ENCODE measurements at regions not wholly inside any gene's neighbourhood (a gene's known extent, or its start where the extent isn't known, plus 50 kb on each side); places are given as distances from the start of the nearest gene placed in this dataset.

DNA sequence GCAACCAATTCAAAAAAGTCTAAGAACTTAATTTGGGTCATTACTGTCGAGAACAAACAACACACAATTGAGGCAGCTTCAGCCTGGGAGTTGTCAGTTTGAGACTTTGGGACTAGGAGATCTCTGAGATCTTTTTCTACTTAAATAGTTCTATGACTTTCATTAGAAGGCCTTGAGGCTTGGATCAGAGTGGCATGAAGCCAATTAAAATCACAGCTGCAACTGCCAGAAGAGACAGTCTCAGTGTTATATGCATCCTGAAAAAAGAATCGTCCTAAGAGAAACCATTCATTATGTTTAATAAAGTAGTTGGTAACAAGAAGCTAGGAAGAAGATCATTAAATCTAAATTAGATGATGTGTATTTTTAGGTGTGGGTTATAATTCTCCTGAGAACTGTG lies 170.8 kb upstream of the RASSF8 start:
- Histone ChIP-seq H3K4me3 (no peak overlapping the region), H3K27me3 (no peaks in the 10 kb centered on the region), H3K36me3 (no peaks in the 10 kb centered on the region), H3K9ac (no peak overlapping the region), H3K4me2 (no peak overlapping the region), H4K20me1 (no peaks in the 10 kb centered on the region), H3K27ac (no peak overlapping the region), H3K9me3 (replicated peaks in 1 of 11) (no peaks in the 10 kb centered on the region), H3K4me1 (peaks cover 0 to 9% (median 7%) of the 10 kb centered on the region in 10 experiments; a peak in 6 of 20 replicates)
- no peak for TF ChIP-seq Cebpa-rat (IDR thresholded peaks at IDR 0.05)

GRCh38 chr12:25788707-25789442 lies 169.6 kb upstream of the RASSF8 start:
- Histone ChIP-seq H3K27ac (no peak overlapping the region), H3K4me3 (no peak overlapping the region), H3K36me3 (no peaks in the 10 kb centered on the region), H4K20me1 (no peaks in the 10 kb centered on the region), H3K4me1 (peaks cover 0 to 9% (median 7%) of the 10 kb centered on the region in 10 experiments; a peak in 6 of 20 replicates), H3K27me3 (no peaks in the 10 kb centered on the region), H3K9ac (no peak overlapping the region), H3K9me3 (replicated peaks in 1 of 11) (no peaks in the 10 kb centered on the region), H3K4me2 (no peak overlapping the region)
- TF ChIP-seq Cebpa-rat (IDR thresholded peaks at IDR 0.05) = no peak

DNA sequence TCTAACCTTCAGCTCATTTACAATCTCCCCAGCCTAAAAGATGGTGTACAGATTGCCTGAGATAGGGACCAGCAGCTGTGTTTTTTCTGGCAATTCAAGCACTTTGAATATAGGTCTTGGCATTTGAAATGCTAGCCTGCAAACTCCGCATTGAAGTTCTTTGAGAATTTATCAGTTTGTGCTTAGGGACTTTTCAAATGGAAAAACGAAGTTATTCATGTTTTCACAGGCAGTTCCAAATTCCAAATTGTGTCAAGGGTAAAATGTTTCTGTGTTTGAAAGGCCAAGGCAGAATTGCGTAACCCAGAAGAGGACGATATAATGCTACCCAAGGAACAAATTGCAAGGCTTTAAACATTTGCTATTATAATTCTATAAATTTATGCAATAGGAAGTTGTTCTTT lies 168.9 kb upstream of the RASSF8 start:
- no peak overlapping the region for H3K27ac ChIP-seq

GRCh38 chr12:25792031-25792430 lies 166.5 kb upstream of the RASSF8 start:
- no peak overlapping the region for H3K4me2 ChIP-seq
- no peak overlapping the region for H3K4me3 ChIP-seq
- H4K20me1 ChIP-seq = no peaks in the 10 kb centered on the region
- H3K9ac ChIP-seq = no peak overlapping the region
- no peaks in the 10 kb centered on the region; a peak in 1 of 22 replicates for H3K27me3 ChIP-seq
- H3K4me1 ChIP-seq = no peaks in the 10 kb centered on the region
- no peak for TF ChIP-seq Cebpa-rat (IDR thresholded peaks at IDR 0.05)
- no peaks in the 10 kb centered on the region for H3K36me3 ChIP-seq
- no peaks in the 10 kb centered on the region for H3K9me3 ChIP-seq (replicated peaks in 1 of 11)
- no peak overlapping the region for H3K27ac ChIP-seq

More for the DNA sequence above, 168.9 kb upstream of the RASSF8 start:
- Histone ChIP-seq H3K4me1 (peaks cover 0 to 9% (median 7%) of the 10 kb centered on the region in 10 experiments; a peak in 6 of 20 replicates), H3K36me3 (no peaks in the 10 kb centered on the region), H4K20me1 (no peaks in the 10 kb centered on the region), H3K9me3 (replicated peaks in 1 of 11) (no peaks in the 10 kb centered on the region), H3K27me3 (no peaks in the 10 kb centered on the region), H3K4me3 (no peak overlapping the region), H3K4me2 (no peak overlapping the region), H3K9ac (no peak overlapping the region)
- peak in 5 of 11 experiments; percentile 20 to 61 (median 47); a peak in 3 of 22 replicates for TF ChIP-seq Cebpa-rat (IDR thresholded peaks at IDR 0.05)

GRCh38 chr12:25793196-25793595 lies 165.3 kb upstream of the RASSF8 start:
- Histone ChIP-seq H3K4me1 (no peaks in the 10 kb centered on the region), H3K4me2 (no peak overlapping the region), H3K9ac (no peak overlapping the region), H3K27ac (no peak overlapping the region), H3K4me3 (no peak overlapping the region), H3K27me3 (no peaks in the 10 kb centered on the region; a peak in 1 of 22 replicates), H3K36me3 (no peaks in the 10 kb centered on the region), H3K9me3 (replicated peaks in 1 of 11) (no peaks in the 10 kb centered on the region), H4K20me1 (no peaks in the 10 kb centered on the region)
- TF ChIP-seq Cebpa-rat (IDR thresholded peaks at IDR 0.05) = no peak

- Histone ChIP-seq H3K9ac (no peak overlapping the region), H3K4me3 (no peak overlapping the region), H3K4me1 (no peaks in the 10 kb centered on the region), H3K27me3 (no peaks in the 10 kb centered on the region; a peak in 1 of 22 replicates), H4K20me1 (no peaks in the 10 kb centered on the region), H3K4me2 (no peak overlapping the region), H3K27ac (no peak overlapping the region), H3K36me3 (no peaks in the 10 kb centered on the region), H3K9me3 (replicated peaks in 1 of 11) (no peaks in the 10 kb centered on the region)
- TF ChIP-seq Cebpa-rat (IDR thresholded peaks at IDR 0.05) = no peak
Measured at GRCh38 chr12:25794571-25794970, 163.9 kb upstream of the RASSF8 start.

GRCh38 chr12:25796523-25797000 lies 161.9 kb upstream of the RASSF8 start:
- no peak for TF ChIP-seq Cebpa-rat (IDR thresholded peaks at IDR 0.05)
- no peak overlapping the region for H3K9ac ChIP-seq
- no peak overlapping the region for H3K4me2 ChIP-seq

DNA sequence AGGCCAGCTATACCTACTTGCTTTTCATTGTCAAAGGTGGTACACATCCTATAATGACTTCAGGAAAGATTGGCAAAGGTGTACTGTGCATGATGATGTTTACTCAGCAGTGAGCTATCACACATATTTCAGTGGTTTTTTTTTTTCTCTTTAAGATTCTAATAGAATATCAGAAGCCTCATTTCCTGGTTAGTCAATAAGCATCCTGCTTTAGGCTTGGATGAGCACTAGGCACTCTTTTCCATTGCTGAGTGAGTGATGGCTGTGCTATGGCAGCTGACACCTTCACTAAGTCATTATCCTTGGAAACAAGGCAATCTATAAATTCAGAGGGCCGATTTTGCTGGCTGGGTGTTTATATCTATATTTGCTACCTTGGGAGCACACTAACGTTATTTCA lies 161.1 kb upstream of the RASSF8 start:
- Histone ChIP-seq H3K36me3 (no peaks in the 10 kb centered on the region), H3K9me3 (replicated peaks in 1 of 11) (no peaks in the 10 kb centered on the region), H3K27me3 (no peaks in the 10 kb centered on the region; a peak in 1 of 22 replicates), H3K27ac (no peak overlapping the region), H4K20me1 (no peaks in the 10 kb centered on the region), H3K9ac (no peak overlapping the region), H3K4me3 (no peak overlapping the region), H3K4me1 (peaks cover 0 to 6% (median 0%) of the 10 kb centered on the region in 10 experiments; a peak in 1 of 20 replicates), H3K4me2 (no peak overlapping the region)
- no peak for TF ChIP-seq Cebpa-rat (IDR thresholded peaks at IDR 0.05)

More at GRCh38 chr12:25796523-25797000, 161.9 kb upstream of the RASSF8 start:
- no peaks in the 10 kb centered on the region for H4K20me1 ChIP-seq
- no peak overlapping the region for H3K4me3 ChIP-seq
- no peaks in the 10 kb centered on the region for H3K9me3 ChIP-seq (replicated peaks in 1 of 11)
- H3K36me3 ChIP-seq = no peaks in the 10 kb centered on the region
- H3K27ac ChIP-seq = no peak overlapping the region
- H3K27me3 ChIP-seq = no peaks in the 10 kb centered on the region; a peak in 1 of 22 replicates
- peaks cover 0 to 6% (median 0%) of the 10 kb centered on the region in 10 experiments; a peak in 1 of 20 replicates for H3K4me1 ChIP-seq

DNA sequence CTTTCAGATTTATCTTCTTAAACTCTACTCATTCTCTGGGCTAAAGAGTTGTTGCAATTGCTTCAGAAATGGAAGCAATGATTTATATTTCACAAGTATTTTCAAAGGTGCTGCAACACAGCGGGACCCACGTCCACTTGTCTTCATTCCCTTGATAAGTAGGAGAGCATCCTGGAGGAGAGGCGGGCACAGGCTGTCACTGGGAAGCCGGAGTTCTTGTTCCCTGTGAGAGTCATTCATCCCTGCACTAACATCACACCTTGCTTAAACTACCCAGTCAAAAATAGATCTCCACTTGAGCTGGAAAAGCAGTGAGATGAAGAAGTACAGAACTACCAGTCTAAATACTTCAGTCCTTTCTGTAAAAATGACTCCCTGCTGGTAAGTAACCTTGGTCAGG lies 160.5 kb upstream of the RASSF8 start:
- no peaks in the 10 kb centered on the region for H3K36me3 ChIP-seq
- no peaks in the 10 kb centered on the region for H4K20me1 ChIP-seq
- H3K27ac ChIP-seq = no peak overlapping the region
- H3K4me3 ChIP-seq = no peak overlapping the region
- no peak for TF ChIP-seq Cebpa-rat (IDR thresholded peaks at IDR 0.05)
- H3K9ac ChIP-seq = no peak overlapping the region
- no peaks in the 10 kb centered on the region for H3K9me3 ChIP-seq (replicated peaks in 1 of 11)
- H3K27me3 ChIP-seq = no peaks in the 10 kb centered on the region; a peak in 1 of 22 replicates
- H3K4me2 ChIP-seq = no peak overlapping the region
- H3K4me1 ChIP-seq = peaks cover 0 to 6% (median 0%) of the 10 kb centered on the region in 10 experiments; a peak in 1 of 20 replicates

DNA sequence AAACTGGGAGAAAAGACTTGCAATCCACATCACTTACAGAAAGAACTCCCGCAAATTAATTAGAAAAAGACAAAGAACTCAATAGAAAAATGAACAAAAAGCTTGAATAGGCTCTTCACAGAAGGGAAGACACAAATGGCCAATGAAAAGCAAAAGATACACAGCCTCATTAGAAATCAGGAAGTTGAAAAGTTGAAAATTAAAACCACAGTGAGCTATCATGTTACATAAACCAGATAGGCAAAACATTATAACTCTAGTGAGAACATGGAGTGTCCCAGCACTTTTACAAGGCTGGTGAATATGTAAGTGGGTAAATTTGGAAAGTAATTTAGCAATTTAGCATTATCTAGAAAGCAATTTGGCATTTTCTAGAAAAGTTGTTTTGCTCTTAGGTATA lies 158.4 kb upstream of the RASSF8 start:
- Histone ChIP-seq H3K4me2 (no peak overlapping the region; a peak in 1 of 22 replicates), H4K20me1 (no peaks in the 10 kb centered on the region), H3K4me1 (peaks cover 0 to 6% (median 0%) of the 10 kb centered on the region in 10 experiments; a peak in 1 of 20 replicates), H3K9me3 (replicated peaks in 1 of 11) (no peaks in the 10 kb centered on the region), H3K4me3 (no peak overlapping the region), H3K27ac (no peak overlapping the region), H3K36me3 (no peaks in the 10 kb centered on the region), H3K27me3 (no peaks in the 10 kb centered on the region; a peak in 2 of 22 replicates), H3K9ac (no peak overlapping the region)
- no peak for TF ChIP-seq Cebpa-rat (IDR thresholded peaks at IDR 0.05)
